NB4 (cell line): ENCODE measurements at regions not wholly inside any gene's neighbourhood (a gene's known extent, or its start where the extent isn't known, plus 50 kb on each side); places are given as distances from the start of the nearest gene placed in this dataset.
A peak's percentile ranks its signal among the peaks of the same experiment; 100 is the strongest.

Experiments
- DNase-seq: peaks from one replicate; pipeline ENCODE4 v3.0.0; 2010; ENCODE audit warnings: low read depth
- H3K4me3 ChIP-seq: one replicate; pipeline ENCODE4 v1.5.1; 2011; ENCODE audit warnings: mild to moderate bottlenecking, low read depth, low read length, moderate library complexity
- MAX ChIP-seq: IDR thresholded peaks from 2 replicates; pipeline ENCODE4 v1.6.1; 2011; ENCODE audit warnings: low read depth, low read length
- MYC ChIP-seq: IDR thresholded peaks from 2 replicates; pipeline ENCODE4 v1.6.1; 2011; ENCODE audit warnings: low read depth, low read length
- POLR2A ChIP-seq: IDR thresholded peaks from 2 replicates; pipeline ENCODE4 v1.6.1; 2011; ENCODE audit warnings: mild to moderate bottlenecking; ENCODE audit not compliant: insufficient read length; ENCODE audit errors: extremely low read depth
- TF ChIP-seq, protein P1 (sequence below): IDR thresholded peaks from one replicate; pipeline ENCODE4 v1.5.1; 2012; ENCODE audit warnings: low read depth, low read length

DNA sequence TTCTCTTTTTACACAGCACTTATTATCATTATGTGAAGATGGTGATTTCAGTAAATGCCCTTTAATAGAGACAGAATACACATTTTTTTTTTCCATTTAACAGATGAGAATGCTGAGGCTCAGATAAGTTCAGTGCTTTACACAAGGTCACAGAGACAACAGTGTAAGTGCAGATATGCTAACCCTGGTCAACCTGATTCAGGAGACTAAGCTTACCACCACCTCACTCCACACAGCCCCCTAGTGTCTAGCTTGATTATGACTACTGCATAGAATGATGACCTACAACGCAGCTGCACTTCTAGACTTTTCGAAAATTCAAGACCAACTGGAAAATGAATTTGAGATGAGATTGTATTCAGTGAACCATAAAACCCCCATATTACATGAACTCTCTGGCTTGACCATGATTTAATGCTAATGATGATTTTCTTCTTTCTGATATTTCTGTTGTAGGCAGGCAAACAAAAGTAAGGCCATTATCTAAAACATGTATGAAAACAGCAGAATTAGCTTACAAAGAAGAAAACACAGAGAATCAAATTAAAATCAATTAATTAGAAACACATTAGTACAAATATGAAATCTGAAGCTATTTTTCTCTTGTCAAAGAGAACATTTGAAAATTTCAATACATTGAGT lies 212.1 kb upstream of the PHACTR1 start:
- TF ChIP-seq POLR2A: no peak
- no peak for TF ChIP-seq MYC
- TF ChIP-seq, protein P1, sequence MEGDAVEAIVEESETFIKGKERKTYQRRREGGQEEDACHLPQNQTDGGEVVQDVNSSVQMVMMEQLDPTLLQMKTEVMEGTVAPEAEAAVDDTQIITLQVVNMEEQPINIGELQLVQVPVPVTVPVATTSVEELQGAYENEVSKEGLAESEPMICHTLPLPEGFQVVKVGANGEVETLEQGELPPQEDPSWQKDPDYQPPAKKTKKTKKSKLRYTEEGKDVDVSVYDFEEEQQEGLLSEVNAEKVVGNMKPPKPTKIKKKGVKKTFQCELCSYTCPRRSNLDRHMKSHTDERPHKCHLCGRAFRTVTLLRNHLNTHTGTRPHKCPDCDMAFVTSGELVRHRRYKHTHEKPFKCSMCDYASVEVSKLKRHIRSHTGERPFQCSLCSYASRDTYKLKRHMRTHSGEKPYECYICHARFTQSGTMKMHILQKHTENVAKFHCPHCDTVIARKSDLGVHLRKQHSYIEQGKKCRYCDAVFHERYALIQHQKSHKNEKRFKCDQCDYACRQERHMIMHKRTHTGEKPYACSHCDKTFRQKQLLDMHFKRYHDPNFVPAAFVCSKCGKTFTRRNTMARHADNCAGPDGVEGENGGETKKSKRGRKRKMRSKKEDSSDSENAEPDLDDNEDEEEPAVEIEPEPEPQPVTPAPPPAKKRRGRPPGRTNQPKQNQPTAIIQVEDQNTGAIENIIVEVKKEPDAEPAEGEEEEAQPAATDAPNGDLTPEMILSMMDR: peak; percentile 69
- TF ChIP-seq MAX: no peak
- DNase-seq: peak; percentile 42
- no peak overlapping the region for H3K4me3 ChIP-seq

- DNase-seq: no peak
- no peak overlapping the region for H3K4me3 ChIP-seq
- no peak for TF ChIP-seq MYC
- TF ChIP-seq POLR2A: no peak
- no peak for TF ChIP-seq MAX
- TF ChIP-seq, protein P1: no peak
Observed at GRCh38 chr6:12505486-12505885, 211.1 kb upstream of the PHACTR1 start.

DNA sequence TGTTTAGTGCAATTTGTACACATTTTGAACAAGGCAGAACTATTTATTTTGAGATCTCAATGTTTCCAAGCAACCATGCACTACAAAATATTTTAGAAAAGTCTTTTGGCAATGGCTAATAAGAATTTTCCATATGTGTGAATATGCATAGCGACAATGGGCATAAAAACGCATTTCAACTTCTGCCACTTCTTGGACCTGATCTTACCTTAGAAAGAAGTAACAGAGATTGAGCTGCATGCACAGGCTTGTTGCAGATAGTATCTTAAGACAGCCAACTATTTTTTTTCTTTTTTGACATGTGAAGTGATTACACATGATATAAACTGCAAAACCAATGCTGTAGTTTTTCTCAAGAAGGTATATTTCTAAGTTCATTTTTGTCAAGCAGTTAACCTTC lies 210.4 kb upstream of the PHACTR1 start:
- TF ChIP-seq POLR2A: no peak
- no peak for TF ChIP-seq MYC
- TF ChIP-seq, protein P1: no peak
- no peak for TF ChIP-seq MAX
- H3K4me3 ChIP-seq: no peak overlapping the region
- no peak for DNase-seq

DNA sequence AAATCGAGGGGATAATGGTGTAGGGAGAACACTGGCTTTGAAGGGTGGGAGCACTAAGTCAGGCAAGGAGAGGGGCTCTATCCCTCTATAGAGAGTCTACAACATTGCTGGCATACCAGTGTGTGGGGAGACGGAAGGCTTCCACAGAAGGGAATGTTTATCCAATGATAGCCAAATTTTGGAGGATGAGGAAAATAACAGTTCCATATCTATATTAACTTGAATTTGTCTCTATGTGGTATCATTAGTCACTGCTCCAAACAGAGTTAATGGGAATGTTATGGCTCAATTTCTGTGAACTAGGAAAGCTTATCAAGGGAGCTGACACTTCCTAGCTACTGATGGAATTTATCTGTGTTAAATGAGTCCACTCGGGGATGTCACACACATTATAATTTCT lies 208.9 kb upstream of the PHACTR1 start:
- TF ChIP-seq POLR2A (no peak), MAX (no peak)
- TF ChIP-seq, protein P1: no peak
- DNase-seq: no peak
- H3K4me3 ChIP-seq: no peak overlapping the region

DNA sequence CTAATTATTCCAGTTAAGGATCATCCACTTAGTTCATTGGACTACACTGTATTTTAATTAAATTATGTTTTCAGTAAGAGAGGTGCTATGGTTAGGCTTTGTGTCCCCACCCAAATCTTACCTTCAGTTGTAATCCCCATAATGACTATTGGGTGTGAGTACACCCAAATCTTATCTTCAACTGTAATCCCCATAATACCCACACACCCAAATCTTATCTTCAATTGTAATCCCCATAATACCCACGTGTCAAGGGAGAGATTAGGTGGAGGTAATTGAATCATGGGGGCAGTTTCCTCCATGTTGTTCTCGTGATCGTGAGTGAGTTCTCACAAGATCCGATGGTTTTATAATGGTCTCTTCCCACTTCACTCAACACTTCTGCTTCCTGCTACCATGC lies 208.0 kb upstream of the PHACTR1 start:
- TF ChIP-seq POLR2A: no peak
- TF ChIP-seq MYC: no peak
- DNase-seq: no peak

GRCh38 chr6:12509060-12509459 lies 207.5 kb upstream of the PHACTR1 start:
- DNase-seq: no peak
- TF ChIP-seq MAX (no peak), POLR2A (no peak), MYC (no peak)
- TF ChIP-seq, protein P1: no peak

More for the DNA sequence above, 208.0 kb upstream of the PHACTR1 start:
- no peak overlapping the region for H3K4me3 ChIP-seq

More at GRCh38 chr6:12509060-12509459, 207.5 kb upstream of the PHACTR1 start:
- H3K4me3 ChIP-seq: no peak overlapping the region
